HG03469 (cell line): ENCODE measurements at regions not wholly inside any gene's neighbourhood (a gene's known extent, or its start where the extent isn't known, plus 50 kb on each side); places are given as distances from the start of the nearest gene placed in this dataset.

Experiments used
- ATAC-seq: cut with Tn5 transposase; IDR thresholded peaks from one replicate; pipeline ENCODE4 v1.9.1; 2021; ENCODE audit warnings: mild to moderate bottlenecking, moderate library complexity, moderate number of reproducible peaks; ENCODE audit not compliant: unreplicated experiment

DNA sequence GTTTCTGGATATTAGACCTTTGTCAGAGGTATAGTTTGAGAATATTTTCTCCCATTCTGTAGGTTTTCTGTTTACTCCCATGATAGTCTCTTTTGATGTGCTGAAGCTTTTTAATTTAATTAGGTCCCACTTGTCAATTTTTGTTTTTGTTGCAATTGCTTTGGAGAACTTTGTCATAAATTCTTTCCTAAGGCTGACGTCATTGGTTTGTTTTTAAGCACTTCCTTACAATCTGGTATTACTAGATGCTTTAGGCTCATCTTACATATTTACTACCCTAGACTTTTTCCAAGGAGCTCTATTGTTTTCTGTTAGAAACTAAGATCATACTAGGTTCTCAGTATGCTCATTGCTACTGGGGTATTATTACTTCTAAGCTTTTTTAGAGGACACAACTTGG is 806.3 kb downstream of the PDHA2 start:
- ATAC-seq = no peak

DNA sequence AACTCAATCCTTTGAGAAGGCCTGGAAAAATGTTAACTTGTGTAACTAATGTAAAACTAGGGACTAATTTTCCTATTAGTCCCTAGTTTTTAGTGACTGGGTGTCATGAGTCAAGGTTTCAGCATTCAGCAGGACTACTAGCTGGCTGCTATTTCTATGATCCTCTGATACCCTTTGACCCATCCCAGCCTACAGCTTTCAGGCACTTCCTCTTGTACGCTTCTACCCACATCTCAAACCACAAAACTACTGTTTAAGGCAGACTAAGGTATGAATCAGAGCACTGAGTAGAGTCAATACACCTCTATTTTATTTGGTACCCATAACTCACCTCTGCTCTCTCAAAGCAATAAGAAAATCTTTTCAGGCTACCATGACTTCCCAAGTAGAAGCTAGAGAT is 809.6 kb downstream of the PDHA2 start:
- no peak for ATAC-seq

DNA sequence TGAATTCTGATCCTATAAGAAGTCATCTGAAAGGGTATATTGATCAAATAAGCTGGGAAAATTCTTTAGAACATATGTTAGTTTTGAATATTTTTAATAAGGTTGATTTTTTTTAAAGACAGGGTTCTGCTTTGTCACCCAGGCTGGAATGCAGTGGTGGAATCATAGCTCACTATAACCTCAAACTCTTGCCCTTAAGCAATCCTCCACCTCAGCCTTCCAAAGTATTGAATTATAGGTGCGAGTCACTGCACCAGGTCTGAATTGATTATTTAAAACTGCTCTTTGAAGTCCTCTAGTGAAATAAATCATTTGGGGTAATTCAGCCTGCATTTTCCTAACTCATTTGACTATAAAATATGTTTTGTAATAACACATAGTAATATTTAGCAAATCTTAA is 812.3 kb downstream of the PDHA2 start:
- no peak for ATAC-seq

DNA sequence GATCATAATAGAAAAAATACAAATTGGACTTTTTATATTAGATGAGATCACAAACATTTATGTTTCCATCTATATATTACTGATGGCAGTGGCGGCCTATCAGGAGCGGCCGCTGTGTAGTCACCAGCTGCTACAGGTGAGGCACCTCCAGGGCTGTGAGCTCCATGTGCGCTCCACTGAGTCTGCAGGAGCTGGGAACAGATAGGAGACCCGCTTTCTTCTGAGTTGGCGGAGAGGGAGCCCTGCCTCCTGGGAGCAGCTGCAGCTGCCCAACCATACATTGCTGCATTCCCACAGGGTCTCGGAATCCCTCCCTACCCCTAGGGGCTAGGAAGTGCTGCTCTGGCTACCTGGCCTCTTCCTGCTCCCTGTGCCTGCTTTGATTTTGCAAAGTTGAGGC is 812.9 kb downstream of the PDHA2 start:
- no peak for ATAC-seq

DNA sequence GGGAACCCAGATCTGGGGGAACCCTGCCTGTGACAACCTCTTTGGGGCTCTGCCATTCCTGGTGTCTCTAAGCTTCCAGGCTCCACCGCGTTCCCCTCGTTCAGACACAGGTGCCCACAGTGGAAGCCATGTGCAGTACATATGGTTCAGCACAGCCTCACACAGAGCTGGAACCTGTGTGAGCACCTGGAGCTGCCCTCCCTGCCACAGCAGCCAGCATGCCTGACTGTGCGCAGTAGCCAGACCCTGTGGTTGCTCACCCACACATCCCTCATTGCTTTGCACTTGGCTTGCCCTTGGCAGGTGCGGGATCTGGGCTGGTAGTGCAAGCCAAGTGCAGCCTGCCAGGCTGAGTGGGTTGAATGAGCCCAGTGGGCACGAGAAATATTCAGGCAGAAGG is 814.2 kb downstream of the PDHA2 start:
- ATAC-seq = no peak

DNA sequence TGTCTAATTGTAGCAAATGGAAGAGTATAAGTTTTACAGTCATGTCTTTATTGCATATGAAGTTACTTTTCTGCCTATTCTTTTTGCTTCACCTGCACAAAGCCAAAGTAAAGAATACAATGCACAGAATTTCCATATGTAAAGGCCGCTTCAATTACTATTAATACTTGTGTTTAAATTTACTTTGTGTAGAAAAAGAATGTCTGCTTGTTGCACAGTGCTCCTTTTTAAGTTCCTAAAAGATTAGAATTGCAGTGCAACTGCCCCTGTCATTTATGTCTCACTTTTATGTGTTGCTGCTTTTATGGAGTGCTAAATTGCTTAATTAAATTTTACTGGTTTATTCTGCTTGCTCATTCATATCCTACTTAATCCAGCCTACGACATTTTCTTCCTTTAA is 830.5 kb downstream of the PDHA2 start:
- no peak for ATAC-seq

DNA sequence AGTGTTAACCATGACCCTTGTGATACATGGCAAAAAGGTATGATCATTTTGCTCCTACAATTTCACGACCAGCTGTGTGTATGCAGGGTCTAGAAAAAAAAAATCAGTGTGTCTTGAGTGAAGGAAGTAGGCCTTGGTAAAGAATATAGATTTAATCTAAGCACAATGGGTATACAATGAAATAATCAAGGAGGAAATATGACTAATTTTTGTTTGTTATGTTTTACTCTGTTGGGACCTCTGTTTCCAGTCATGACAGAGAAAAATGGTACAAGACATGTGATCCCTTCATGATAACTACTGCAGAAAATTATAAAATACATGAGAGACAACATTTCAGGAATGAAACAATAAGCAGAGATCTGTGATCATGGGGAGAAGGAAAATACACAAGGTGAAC is 835.5 kb downstream of the PDHA2 start:
- no peak for ATAC-seq

DNA sequence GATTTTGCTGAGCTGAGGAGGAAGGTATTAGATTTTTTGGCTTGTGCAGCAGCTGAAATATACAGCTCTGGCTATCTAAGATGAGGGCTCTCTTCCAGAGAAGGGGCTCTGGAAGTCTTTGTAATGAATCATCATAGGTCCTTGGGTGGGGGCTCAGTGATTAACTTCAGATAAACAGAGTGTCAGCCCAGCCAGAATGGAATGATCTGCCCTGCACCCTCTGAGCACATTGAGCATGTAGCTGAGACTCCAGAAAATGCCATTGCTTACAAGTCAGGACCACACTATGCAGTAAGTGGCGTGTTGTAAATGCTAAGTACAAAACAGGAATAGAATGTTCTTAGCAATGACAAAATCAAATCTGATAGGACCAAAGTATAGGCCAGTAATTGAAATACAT is 836.0 kb downstream of the PDHA2 start:
- no peak for ATAC-seq

DNA sequence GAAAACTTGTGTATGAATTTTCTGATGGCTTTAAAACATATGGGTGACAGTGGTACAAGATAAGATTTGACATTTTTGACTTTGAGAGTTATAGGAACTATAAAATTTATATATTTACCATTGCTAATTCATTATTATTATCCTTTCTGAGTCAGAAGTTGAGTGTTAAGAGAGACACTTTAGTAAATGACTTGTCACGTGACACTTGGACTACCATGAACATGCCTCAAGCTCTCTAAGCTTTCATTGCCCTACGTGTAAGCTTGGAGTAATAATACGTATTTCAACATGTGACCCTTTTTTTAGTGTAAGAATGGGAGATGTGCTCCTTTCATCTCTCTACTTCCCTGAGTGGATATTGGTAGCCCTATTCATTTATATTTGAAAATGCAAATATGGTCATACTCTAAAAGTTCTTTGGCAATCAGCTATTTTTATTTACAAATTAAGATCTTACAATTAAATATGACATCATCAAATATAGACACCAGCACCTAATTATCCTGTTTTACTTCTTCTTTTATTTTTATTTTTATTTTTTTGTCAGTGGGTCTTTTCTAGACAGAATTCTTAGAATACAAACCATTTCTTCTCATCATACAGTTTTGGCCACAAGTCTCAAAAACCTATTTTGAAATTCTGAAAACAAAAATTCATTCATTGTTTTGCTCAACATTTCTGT is 837.0 kb downstream of the PDHA2 start:
- no peak for ATAC-seq

DNA sequence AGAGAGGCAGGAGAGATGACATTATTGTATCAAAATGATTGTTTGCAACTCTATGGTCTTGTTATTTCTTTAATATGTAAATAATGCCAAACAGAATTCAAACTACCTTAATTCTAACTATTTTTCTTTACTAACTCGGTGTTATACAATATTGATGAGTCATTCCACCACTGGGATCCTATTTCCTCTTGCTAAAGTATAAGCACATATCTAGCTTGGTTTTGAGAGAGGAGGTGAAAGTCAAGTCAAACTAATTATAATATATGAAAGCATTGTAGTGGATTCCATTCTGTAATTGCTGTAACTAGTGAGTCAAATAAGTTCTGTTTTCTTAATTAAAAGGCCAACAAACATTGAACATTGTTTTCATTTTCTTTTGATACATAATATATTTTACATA is 837.6 kb downstream of the PDHA2 start:
- ATAC-seq = no peak

DNA sequence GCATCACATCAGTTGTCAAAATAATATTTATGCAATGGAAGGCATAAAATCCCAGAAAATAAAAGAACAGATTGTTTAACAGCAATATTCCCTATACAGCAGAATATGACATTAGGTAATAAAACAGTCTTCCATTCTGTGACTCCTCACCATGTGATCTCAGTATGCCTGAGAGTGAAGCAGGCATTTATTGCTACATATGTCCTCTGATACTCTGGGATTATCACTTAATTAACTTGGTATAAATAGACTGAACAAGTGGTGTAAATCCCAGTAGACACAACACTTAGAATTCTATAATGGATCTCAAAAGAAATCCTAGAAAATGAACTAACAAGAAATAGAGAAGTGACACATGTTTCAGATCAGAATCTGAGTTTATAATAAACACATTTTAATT is 841.3 kb downstream of the PDHA2 start:
- ATAC-seq = no peak

DNA sequence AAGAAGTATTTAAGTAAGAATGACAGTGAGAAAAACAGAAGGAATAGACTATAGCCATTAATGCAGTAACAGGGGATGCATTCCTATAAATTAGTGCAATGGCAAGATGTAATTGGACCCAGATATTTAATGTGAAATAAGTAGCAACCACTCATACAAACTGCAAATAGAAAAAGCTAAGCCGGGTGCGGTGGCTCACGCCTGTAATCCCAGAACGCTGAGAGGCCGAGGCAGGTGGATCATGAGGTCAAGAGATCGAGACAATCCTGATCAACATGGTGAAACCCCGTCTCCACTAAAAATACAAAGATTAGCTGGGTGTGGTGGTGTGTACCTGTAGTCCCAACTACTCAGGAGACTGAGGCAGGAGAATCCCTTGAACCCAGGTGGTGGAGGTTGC is 845.8 kb downstream of the PDHA2 start:
- ATAC-seq = no peak

DNA sequence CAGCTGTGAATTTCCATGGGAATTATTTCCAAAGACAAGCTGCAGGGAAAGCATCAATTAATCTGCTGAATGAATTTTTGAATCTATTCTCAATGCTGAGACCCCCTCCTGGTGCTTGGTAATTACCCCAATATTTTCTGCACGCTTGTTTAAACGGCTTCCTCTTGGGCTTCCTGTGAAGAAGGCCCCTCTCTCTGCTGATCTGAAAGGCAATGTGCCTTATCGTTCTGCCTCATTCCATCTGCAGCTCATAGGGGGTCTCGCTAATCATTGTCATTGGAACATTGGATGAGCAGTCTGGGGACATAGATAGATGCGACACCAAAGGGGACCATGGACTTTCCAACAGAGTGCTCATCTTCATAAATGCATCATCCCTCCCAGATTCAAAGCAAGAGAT is 851.6 kb downstream of the PDHA2 start:
- no peak for ATAC-seq

DNA sequence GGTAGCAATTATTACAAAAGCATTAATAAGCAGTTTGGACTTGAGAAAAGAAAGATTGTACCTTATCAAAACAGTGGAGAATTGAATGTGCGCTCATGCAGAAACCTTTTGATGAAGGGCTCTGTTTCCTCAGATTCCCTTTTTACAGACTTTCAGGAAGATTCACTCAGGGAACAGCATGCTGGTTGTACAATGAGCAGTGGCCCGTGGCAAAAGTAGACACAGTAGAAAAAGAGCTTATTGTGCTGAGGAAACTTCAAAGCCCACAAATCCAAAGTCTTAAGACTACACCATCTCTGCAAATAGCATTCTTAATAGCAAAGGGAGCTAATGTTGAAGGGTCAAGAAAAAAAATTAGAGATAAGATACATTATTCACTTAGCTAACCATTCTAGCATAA is 858.9 kb downstream of the PDHA2 start:
- no peak for ATAC-seq

DNA sequence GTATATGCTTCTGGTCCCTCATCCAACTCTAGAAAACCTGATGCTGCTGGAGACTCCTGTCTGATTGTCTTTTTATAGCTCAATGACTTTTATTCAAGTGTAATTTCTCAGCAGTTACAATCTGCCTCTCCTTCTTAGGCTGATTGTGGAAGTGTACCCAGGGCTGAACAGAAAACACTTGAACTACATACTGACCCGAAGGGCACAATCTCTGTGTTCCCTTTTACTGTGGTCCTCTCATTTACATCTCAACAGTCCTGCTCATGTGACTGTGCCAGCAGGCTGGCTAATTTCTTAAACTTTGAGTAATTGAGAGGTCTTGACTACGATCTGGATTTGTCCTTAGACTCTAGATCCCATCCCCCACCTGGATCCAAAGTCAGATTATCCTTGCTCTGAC is 863.4 kb downstream of the PDHA2 start:
- no peak for ATAC-seq

DNA sequence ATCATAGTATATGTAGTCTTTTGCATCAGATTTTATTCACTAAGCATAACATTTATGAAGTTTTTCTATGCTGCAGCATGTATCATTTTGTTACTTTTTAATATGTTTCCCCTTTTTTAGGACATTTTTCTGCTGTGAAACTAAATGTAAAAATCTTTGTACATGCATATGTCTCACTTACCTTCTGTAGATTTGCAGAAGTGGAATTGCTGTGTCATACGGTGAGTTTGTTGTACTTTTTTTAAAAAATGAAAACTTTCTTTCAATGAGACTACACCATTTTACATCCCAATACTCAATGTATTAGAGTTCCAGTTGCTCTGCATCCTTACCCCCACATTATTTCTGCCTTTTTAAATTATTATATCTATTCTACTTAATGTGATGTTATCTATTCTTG is 868.9 kb downstream of the PDHA2 start:
- ATAC-seq = no peak

DNA sequence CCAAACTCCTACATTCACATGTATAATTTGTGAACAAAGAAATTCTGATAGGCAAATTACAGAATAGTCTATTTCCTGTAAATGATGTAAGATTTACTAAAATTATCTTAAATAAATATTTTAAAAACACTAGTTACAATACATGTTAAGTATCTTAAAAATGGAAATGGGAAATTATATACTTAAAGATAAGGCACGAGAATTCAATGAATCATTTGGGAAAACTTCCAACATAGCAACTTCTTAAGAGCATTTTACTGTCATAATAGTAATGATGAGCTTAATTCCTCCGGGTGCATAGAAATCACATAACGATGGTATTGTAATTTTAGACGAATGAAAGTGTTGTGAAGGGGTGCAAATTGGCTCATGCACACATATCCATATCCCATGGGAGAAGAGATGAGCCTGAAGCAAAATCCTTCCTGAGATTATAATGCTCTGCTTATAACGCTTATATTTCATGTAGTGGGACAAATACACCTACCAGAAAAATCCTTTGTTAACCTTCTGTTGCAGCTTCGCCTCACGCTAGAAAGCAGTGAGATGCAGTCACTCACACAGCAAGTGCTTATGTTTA is 873.5 kb downstream of the PDHA2 start:
- ATAC-seq = no peak

DNA sequence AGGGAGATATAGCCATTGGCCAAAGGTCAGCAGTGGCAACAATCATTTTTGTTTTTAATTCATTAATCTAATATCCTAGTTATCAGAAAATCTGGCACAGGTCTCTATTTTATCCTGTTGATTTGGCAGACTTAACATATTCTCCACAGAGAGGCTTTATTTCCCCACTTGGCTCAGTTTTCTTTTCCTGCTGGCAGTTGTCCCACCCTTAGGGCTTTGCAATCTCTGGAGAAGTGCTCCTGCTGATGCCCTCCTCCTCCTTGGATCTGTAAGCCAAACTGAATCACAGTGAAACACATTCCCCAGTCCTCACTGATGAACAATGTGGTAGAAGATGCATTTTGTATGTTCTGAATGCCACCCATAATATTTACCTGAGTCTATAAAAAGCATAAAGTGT is 889.7 kb downstream of the PDHA2 start:
- ATAC-seq = no peak

DNA sequence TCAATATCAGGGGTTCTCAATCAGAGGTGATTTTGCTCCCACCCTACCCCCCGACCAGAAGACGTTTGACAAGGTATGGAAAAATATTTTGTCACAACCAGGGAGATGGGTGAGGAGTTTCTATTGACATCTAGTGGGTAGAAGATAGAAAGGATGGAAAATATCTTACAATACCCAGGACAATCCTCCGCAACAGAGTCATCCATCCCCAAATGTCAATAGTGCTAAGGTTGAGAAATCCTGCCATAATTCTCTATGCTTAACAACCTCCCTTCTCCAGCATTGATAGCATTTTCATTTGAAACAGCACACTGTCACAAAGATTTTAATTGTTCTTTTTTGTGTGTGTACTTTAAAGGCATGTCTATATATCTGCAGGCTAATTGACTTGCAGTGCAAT is 890.5 kb downstream of the PDHA2 start:
- ATAC-seq = no peak

DNA sequence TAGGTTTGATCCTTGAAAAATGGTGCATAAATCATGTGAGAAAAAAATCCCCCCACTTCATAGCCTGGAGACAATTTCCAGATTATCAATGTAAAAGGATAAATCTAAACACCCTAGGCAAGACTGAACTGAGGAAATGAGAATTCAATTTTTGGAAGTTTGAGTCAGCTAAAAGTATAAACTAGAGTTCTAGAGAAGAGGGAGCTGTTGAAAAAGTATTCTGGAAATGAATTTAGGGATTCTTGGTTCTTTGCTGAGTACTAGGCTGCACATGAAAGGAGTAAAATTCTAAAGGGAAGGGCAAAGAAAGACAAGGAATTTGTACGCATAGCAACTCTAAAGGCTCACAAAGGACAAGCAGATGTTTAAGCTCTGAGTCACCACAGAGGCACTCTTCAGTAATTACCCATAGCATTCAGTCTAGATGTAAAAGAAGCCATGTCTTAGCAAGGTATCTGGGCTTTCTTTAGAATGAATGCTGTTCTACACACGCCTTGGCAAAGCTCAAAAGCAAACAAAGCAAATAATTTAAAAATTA is 896.5 kb downstream of the PDHA2 start:
- no peak for ATAC-seq

DNA sequence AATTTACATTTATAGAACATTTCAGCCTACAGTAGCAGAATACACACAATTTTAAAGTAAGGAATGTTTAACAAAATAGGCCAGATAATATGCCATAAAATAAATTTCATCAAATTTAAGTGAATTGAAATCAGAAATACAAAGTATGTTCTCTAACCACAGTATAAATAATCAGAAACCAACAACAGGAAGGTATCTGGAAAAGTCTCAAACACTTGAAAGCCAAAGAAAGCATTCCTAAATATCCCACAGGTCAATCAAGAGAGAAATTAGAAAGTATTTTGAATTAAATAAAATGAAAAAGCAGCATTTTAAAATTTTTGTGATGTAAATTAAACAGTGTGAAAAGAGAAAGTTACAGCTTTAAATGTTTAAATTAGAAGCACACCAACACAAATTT is 899.2 kb downstream of the PDHA2 start:
- no peak for ATAC-seq

DNA sequence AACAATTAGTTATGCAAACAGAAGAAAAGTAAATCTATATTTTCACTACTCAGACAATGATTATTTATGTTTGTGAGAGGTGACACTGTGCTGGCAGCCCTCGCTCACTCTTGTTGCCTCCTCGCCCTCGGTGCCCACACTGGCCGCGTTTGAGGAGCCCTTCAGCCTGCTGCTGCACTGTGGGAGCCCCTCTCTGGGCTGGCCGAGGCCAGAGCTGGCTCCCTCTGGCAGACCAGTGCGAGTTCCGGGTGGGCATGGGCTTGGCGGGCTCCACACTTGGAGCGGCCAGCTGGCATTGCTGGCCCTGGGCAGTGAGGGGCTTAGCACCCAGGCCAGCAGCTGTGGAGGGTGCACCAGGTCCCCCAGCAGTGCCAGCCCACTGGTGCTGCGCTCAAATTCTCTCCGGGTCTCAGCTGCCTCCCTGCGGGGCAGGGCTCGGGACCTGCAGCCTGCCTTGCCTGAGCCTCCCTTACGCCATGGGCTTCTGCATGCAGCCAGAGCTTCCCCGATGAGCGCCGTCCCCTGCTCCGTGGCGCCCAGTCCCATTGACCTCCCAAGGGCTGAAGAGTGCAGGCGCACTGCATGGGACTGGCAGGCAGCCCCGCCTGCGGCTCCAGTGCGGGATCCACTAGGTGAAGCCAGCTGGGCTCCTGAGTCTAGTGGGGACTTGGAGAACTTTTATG is 902.6 kb downstream of the PDHA2 start:
- ATAC-seq = no peak
